CD8-positive, alpha-beta memory T cell (primary cell): ENCODE measurements at regions not wholly inside any gene's neighbourhood (a gene's known extent, or its start where the extent isn't known, plus 50 kb on each side); places are given as distances from the start of the nearest gene placed in this dataset.

Source experiments
- CTCF ChIA-PET: fragments of 350-600 bp; sonication (Branson Sonifier 250); formaldehyde crosslinking; loops from one replicate; lab custom pipeline; 2021; ENCODE audit warnings: antibody characterized with exemption; lab: Charles Lee
- POLR2A ChIA-PET: fragments of 350-600 bp; sonication (Branson Sonifier 250); formaldehyde crosslinking; loops from one replicate; lab custom pipeline; 2021; ENCODE audit warnings: antibody characterized with exemption; lab: Charles Lee
- DNase-seq, 5 donors: peaks; one replicate each; pipeline versions ENCODE4 v3.0.0 to v3.0.0-alpha.2; 2020 to 2022; ENCODE audit warnings: mixed read lengths in 1 of 5
- H3K27ac ChIP-seq: one replicate; pipeline ENCODE4 v1.7.0; 2013; ENCODE audit warnings: low read depth, mild to moderate bottlenecking, low read length, moderate library complexity
- H3K27me3 ChIP-seq: 2 replicates; pipeline ENCODE4 v1.7.0; 2013; ENCODE audit warnings: low read length, mild to moderate bottlenecking; ENCODE audit not compliant: insufficient read depth, poor library complexity, severe bottlenecking
- H3K36me3 ChIP-seq: 2 replicates; pipeline ENCODE4 v1.7.0; 2013; ENCODE audit warnings: mild to moderate bottlenecking, low read length, moderate library complexity; ENCODE audit not compliant: insufficient read depth
- H3K4me1 ChIP-seq: 2 replicates; pipeline ENCODE4 v1.7.0; 2013; ENCODE audit warnings: mild to moderate bottlenecking, low read length, moderate library complexity; ENCODE audit not compliant: insufficient read depth
- H3K4me3 ChIP-seq: 2 replicates; pipeline ENCODE4 v1.7.0; 2013; ENCODE audit warnings: mild to moderate bottlenecking, low read length
- H3K9me3 ChIP-seq: 2 replicates; pipeline ENCODE4 v1.7.0; 2013; ENCODE audit warnings: mild to moderate bottlenecking, low read length
- H3K27ac Mint-ChIP-seq, 8 donors: one replicate each; pipeline ENCODE4 v1.8.0; 2020 to 2021; ENCODE audit warnings: mixed read lengths in 8 of 8, mild to moderate bottlenecking in 6 of 8, inconsistent platforms in 3 of 8, moderate library complexity in 3 of 8
- H3K27me3 Mint-ChIP-seq, 2 donors: one replicate each; pipeline ENCODE4 v1.8.0; 2020 to 2021; ENCODE audit warnings: mixed read lengths in 2 of 2, mild to moderate bottlenecking in 1 of 2, moderate library complexity in 1 of 2
- H3K36me3 Mint-ChIP-seq, 3 donors: one replicate each; pipeline ENCODE4 v1.8.0; 2020 to 2021; ENCODE audit warnings: mixed read lengths in 3 of 3, inconsistent platforms in 1 of 3, mild to moderate bottlenecking in 1 of 3
- H3K4me1 Mint-ChIP-seq, 3 donors: one replicate each; pipeline ENCODE4 v1.8.0; 2020 to 2021; ENCODE audit warnings: mixed read lengths in 3 of 3, inconsistent platforms in 1 of 3, mild to moderate bottlenecking in 1 of 3
- H3K4me3 Mint-ChIP-seq, 7 donors: one replicate each; pipeline ENCODE4 v1.8.0; 2020 to 2021; ENCODE audit warnings: mixed read lengths in 7 of 7, mild to moderate bottlenecking in 6 of 7, moderate library complexity in 4 of 7, inconsistent platforms in 2 of 7
- H3K9me3 Mint-ChIP-seq, 5 donors: one replicate each; pipeline ENCODE4 v1.8.0; 2020 to 2022; ENCODE audit warnings: mixed read lengths in 5 of 5, mild to moderate bottlenecking in 3 of 5, moderate library complexity in 2 of 5, inconsistent platforms in 1 of 5

DNA sequence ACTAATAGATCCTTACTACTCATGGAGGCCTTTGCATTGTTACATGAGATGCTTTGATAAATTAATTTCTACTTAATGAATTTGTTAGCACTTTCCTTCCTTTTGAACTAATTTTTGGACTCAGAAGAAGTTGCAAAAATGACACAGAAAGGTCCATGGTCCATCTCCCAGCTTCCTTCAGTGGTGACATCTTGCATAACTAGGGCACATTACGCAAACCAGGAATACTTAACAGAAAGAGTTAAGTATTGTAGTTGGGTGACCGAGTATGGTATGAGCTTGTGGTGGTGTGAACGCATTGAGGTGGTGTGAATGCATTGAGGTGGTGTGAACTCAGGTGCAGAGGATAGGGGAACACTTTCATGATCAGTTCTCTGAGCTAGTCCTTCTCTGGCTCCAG, 151.1 kb upstream of the TWIST2 start:
- H3K9me3 ChIP-seq, result no peaks in the 10 kb centered on the region
- POLR2A ChIA-PET, result no interaction called here
- DNase-seq, result no peak
- Mint-ChIP-seq H3K9me3 (no peaks in the 10 kb centered on the region), H3K4me3 (no peak overlapping the region), H3K4me1 (no peaks in the 10 kb centered on the region), H3K36me3 (no peaks in the 10 kb centered on the region), H3K27ac (peak overlapping the region in 1 of 8 donors; percentile 6), H3K27me3 (peaks cover 0 to 5% of the 10 kb centered on the region in 2 donors)
- H3K36me3 ChIP-seq, result no peaks in the 10 kb centered on the region
- CTCF ChIA-PET, result no interaction called here
- no peak overlapping the region for H3K27ac ChIP-seq
- H3K27me3 ChIP-seq, result no peaks in the 10 kb centered on the region
- H3K4me3 ChIP-seq, result no peak overlapping the region
- no peaks in the 10 kb centered on the region for H3K4me1 ChIP-seq

DNA sequence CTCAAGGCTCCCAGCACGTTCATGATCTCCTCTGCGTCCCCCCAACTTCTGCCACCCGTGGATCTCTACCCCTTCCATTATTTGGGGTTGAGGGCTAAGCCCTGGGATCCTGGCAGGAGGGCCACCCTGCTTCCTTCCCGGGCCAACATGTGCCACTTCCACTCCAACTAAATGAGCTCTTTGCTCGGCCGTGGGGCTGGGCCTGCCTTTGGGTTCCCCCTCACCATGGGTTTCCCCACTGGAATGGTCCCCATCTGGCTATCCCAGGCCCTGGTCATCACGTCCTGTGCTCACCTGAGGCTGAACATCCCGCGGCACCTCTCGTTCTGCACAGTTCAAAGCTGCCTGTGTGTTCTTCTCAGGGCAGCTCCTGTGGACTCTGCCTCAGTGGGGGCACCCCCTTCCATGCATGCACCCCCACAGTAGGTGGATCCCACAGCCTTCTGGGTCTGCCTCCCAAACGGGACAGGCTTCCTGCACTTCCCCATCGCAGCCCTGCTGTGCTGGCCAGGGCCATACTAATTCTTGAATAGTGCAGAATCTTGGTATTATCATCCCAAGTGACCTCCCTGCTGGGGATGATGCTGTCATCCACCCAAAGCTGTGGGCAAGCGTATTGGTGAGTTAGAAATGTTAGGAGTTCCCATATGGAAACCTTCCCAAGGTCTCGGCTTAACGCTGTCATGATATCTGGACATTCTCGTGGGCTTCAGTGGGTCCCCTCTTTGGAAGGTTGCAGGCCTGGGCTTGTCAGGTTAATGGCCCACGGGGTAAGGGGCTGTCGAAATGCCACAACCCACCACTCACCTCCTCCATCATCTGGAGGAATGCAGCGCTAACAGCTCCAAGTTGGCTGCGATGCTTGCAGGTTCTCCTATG, 150.5 kb upstream of the TWIST2 start:
- Mint-ChIP-seq H3K9me3 (no peaks in the 10 kb centered on the region), H3K4me3 (no peak overlapping the region), H3K27ac (no peak overlapping the region), H3K27me3 (peaks cover 2 to 5% of the 10 kb centered on the region in 2 donors), H3K4me1 (no peaks in the 10 kb centered on the region), H3K36me3 (no peaks in the 10 kb centered on the region)
- Histone ChIP-seq H3K9me3 (no peaks in the 10 kb centered on the region), H3K4me1 (no peaks in the 10 kb centered on the region), H3K4me3 (no peak overlapping the region), H3K27ac (no peak overlapping the region), H3K36me3 (no peaks in the 10 kb centered on the region), H3K27me3 (no peaks in the 10 kb centered on the region)
- POLR2A ChIA-PET, result no interaction called here
- DNase-seq, result no peak
- CTCF ChIA-PET, result no interaction called here

DNA sequence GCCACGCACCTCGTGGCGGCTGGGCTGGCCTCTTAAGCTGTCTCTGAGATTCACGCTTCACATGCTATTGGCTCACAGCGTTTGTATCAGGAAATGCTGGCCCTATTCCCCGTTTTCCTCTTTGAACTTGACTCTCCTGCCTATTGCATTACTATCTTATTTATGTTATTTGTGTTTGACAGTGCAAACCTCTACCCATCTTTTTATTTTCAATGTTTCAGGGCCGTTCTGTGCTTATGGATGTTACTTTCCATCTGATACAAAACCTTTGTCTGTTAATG, 149.9 kb upstream of the TWIST2 start:
- Histone ChIP-seq H3K36me3 (no peaks in the 10 kb centered on the region), H3K9me3 (no peaks in the 10 kb centered on the region), H3K4me3 (no peak overlapping the region), H3K4me1 (no peaks in the 10 kb centered on the region), H3K27me3 (no peaks in the 10 kb centered on the region), H3K27ac (no peak overlapping the region)
- POLR2A ChIA-PET, result no interaction called here
- no peak overlapping the region for H3K4me3 Mint-ChIP-seq
- DNase-seq, result no peak
- H3K27me3 Mint-ChIP-seq, result peaks cover 2 to 5% of the 10 kb centered on the region in 2 donors
- H3K36me3 Mint-ChIP-seq, result no peaks in the 10 kb centered on the region
- no peak overlapping the region for H3K27ac Mint-ChIP-seq
- no peaks in the 10 kb centered on the region for H3K4me1 Mint-ChIP-seq
- CTCF ChIA-PET, result no interaction called here
- no peaks in the 10 kb centered on the region for H3K9me3 Mint-ChIP-seq

DNA sequence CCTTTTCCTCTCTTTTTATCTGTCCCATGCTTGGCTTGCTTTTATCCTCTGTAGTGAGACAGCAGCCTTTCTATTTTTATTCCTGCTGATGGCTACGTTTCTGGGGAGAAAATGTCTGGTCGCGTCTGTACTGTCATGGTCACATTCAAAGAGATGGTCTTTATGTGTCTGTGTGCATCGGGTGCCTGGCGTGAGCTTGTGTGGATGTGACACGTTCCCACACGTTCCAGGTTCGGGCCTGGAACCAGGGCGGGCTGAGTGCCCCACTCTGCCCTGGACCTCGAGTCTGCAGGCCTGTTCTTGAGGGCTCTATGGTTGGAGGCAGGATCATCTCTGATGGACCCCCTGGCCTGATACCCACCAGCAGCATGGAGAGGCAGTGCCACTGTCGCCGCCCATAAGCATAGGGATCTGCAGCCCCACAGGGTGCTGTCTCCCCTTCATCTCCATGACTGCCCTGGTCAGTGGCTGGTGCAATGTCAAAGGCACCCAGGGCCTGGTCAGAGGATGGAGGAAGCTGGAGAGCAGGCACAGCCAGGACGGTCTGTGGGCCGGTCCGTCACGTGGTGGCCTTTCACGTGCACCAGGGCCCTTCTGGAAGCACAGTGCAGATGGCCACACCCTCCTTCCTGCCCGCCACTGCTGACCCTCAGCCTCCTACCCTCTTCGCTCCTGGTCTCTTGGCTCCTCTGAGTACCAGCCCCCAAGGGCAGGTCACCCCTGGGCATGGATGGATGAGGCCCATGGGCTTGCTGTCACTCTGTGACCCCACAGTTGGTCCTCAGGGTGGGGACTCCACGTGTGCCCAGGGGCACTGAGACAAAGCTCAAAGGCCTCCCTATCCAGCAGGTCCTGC, 149.2 kb upstream of the TWIST2 start:
- POLR2A ChIA-PET, result no interaction called here
- no peaks in the 10 kb centered on the region for H3K4me1 ChIP-seq
- Mint-ChIP-seq H3K27ac (no peak overlapping the region), H3K9me3 (no peaks in the 10 kb centered on the region), H3K4me1 (no peaks in the 10 kb centered on the region), H3K27me3 (peaks cover 2 to 5% of the 10 kb centered on the region in 2 donors), H3K4me3 (no peak overlapping the region), H3K36me3 (no peaks in the 10 kb centered on the region)
- no peaks in the 10 kb centered on the region for H3K27me3 ChIP-seq
- H3K4me3 ChIP-seq, result no peak overlapping the region
- no peaks in the 10 kb centered on the region for H3K9me3 ChIP-seq
- no peak overlapping the region for H3K27ac ChIP-seq
- DNase-seq, result no peak
- CTCF ChIA-PET, result no interaction called here
- H3K36me3 ChIP-seq, result no peaks in the 10 kb centered on the region

DNA sequence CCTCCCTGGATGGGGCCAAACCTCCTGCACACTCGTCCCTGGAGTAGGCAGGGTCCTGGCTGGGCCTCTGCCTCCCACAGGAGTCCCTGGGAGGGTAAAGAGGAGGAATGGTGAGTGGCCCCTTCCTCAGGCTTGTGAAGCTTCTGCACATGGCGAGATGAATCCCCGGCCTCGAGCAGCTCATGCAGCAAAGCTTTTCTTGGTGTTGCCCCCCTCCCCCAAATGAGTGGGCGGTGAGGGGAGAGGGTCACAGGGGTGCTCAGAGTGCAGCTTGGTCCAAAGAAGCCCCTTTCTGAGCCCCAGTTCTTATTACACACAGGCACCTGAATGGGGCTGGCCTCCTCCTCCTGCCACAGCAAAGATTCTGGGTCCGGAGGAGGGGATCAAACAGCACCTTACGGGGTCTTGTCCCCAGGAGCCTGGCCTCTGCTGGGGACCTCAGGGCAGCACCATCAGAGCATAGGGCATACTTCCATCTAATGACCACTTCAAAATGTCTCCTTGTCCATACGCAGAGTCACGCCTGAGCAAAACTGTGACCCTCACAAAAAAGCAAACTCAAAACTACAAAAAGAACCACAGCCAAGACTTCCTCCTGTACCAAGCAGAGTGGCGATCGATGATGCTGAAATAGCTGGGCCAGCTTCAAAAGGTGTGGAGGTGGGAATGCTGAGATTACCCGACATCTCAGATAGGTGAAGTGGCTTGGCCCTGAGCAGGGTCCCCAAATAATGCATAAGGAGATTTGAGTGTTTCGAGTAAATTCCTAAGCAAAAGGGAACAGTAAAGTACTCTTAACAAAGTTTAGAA, 148.4 kb upstream of the TWIST2 start:
- H3K27me3 Mint-ChIP-seq, result peaks cover 2 to 5% of the 10 kb centered on the region in 2 donors
- no peaks in the 10 kb centered on the region for H3K36me3 Mint-ChIP-seq
- Histone ChIP-seq H3K36me3 (no peaks in the 10 kb centered on the region), H3K27me3 (no peaks in the 10 kb centered on the region), H3K4me1 (no peaks in the 10 kb centered on the region), H3K27ac (no peak overlapping the region), H3K9me3 (no peaks in the 10 kb centered on the region), H3K4me3 (no peak overlapping the region)
- CTCF ChIA-PET, result no interaction called here
- H3K9me3 Mint-ChIP-seq, result no peaks in the 10 kb centered on the region
- no peaks in the 10 kb centered on the region for H3K4me1 Mint-ChIP-seq
- POLR2A ChIA-PET, result no interaction called here
- H3K4me3 Mint-ChIP-seq, result no peak overlapping the region
- H3K27ac Mint-ChIP-seq, result no peak overlapping the region
- DNase-seq, result no peak

DNA sequence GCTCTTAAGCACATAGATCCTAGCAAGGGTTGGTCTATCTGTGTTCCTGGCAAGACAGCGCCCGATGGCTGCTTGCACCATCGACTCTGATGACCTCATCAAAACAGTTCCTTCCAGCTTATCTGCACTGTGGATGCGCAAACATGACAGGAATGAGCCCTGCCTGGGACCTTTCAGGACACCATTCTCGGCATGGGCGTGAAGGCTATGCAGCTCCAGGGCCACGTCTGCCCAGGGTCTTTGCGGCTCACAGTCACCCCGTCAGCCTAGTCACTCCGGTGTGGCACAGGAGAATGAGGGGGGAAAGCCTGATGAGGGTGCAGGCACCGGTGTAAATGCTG, 147.8 kb upstream of the TWIST2 start:
- Mint-ChIP-seq H3K9me3 (no peaks in the 10 kb centered on the region), H3K4me1 (no peaks in the 10 kb centered on the region), H3K27ac (no peak overlapping the region), H3K4me3 (no peak overlapping the region), H3K36me3 (no peaks in the 10 kb centered on the region), H3K27me3 (peaks cover 1 to 2% of the 10 kb centered on the region in 2 donors)
- Histone ChIP-seq H3K27me3 (no peaks in the 10 kb centered on the region), H3K27ac (no peak overlapping the region), H3K9me3 (no peaks in the 10 kb centered on the region), H3K4me3 (no peak overlapping the region), H3K4me1 (no peaks in the 10 kb centered on the region), H3K36me3 (no peaks in the 10 kb centered on the region)
- ChIA-PET CTCF (no interaction called here), POLR2A (no interaction called here)
- DNase-seq, result no peak

DNA sequence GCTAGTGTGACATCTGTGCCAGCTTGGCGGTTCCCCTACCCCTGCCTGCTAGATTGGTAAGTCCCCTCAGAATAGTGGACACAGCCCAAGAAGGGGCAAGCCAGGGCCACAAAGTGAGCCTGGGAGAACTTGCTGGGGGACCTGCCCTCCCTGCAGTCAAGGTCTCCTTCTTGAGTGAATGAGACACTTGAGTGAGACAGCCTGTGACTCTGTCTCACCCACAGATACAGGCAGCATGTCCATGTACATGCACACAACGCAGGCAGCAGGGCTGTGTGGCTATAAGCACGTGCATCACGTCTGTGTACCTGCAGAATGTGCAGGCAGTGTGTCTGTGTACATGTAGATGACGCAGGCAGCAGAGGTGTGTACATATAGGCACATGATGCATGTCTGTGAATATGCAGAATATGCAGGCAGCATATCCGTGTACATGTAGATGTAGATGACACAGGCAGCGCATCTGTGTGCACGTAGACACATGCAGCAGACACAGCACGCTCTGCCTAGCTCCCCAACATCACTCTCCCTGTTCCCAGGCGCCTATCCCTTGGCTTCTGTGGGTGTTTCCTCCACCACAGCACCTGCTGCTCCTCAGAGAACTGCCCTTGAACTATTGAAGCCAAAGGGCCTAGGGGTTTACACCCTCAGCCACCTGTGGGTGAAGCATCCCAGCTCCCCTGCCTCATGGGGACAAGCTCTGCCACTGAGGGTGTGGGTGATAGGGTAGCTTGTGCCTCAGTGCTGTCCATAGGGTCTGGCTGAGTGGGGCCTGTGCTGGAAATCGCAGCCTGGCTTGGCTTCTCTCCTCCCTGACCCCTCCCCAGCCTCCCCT, 147.2 kb upstream of the TWIST2 start:
- no peak overlapping the region for H3K27ac Mint-ChIP-seq
- DNase-seq, result no peak

More for the DNA sequence above, 147.2 kb upstream of the TWIST2 start:
- ChIA-PET CTCF (no interaction called here), POLR2A (no interaction called here)
- Mint-ChIP-seq H3K36me3 (no peaks in the 10 kb centered on the region), H3K4me1 (no peaks in the 10 kb centered on the region), H3K27me3 (peaks cover 0 to 2% of the 10 kb centered on the region in 2 donors), H3K9me3 (no peaks in the 10 kb centered on the region), H3K4me3 (no peak overlapping the region)
- Histone ChIP-seq H3K36me3 (no peaks in the 10 kb centered on the region), H3K9me3 (no peaks in the 10 kb centered on the region), H3K27ac (no peak overlapping the region), H3K4me3 (no peak overlapping the region), H3K27me3 (no peaks in the 10 kb centered on the region), H3K4me1 (no peaks in the 10 kb centered on the region)
